SK-N-SH (cell line): ENCODE measurements at regions not wholly inside any gene's neighbourhood (a gene's known extent, or its start where the extent isn't known, plus 50 kb on each side); places are given as distances from the start of the nearest gene placed in this dataset.

ENCODE experiments used
- CTCF ChIA-PET: fragments of 300-600, 350-600 bp; formaldehyde crosslinking; extraction: SDS; loops from one replicate; lab custom pipeline; 2021; lab: Yijun Ruan, JAX
- POLR2A ChIA-PET: fragments of 350-600 bp; sonication (Branson Sonifier 250); formaldehyde crosslinking; extraction: SDS; loops from one replicate; lab custom pipeline; 2020; ENCODE audit warnings: antibody characterized with exemption, inconsistent platforms; lab: Yijun Ruan, JAX
- DNase-seq: peaks from one replicate; pipeline ENCODE4 v3.0.0; 2012
- H2AFZ ChIP-seq: fragments of 200-600 bp; sonication (generic); 2 replicates; pipeline ENCODE4 v1.8.1; 2016; ENCODE audit warnings: antibody characterized with exemption, mild to moderate bottlenecking, low read depth
- H3F3A ChIP-seq: fragments of 200-600 bp; sonication (generic); replicated peaks from 2 replicates; pipeline ENCODE3; 2016; ENCODE audit warnings: antibody characterized with exemption, mild to moderate bottlenecking; ENCODE audit not compliant: insufficient read depth
- H3K27ac ChIP-seq, 2 experiments: fragments of 200-500 bp in 1 of 2; fragments of 200-600 bp in 1 of 2; sonication (Bioruptor generic) in 1 of 2; sonication (generic), shearing (Covaris generic) in 1 of 2; 2 replicates each; pipeline versions ENCODE4 v1.5.1 to v1.6.1; 2014 to 2016; ENCODE audit warnings: low read depth in 2 of 2, inconsistent platforms in 1 of 2, low read length in 1 of 2, mild to moderate bottlenecking in 1 of 2, mixed read lengths in 1 of 2
- H3K27me3 ChIP-seq: fragments of 200-600 bp; sonication (generic), shearing (Covaris generic); 2 replicates; pipeline ENCODE4 v1.6.1; 2016; ENCODE audit warnings: mixed run types; ENCODE audit not compliant: insufficient read depth
- H3K36me3 ChIP-seq, 2 experiments: fragments of 200-500 bp in 1 of 2; fragments of 200-600 bp in 1 of 2; sonication (Bioruptor generic) in 1 of 2; sonication (generic) in 1 of 2; replicated peaks in 1 of 2; 2 replicates each; pipeline versions ENCODE3 to v1.5.1; 2014 to 2016; ENCODE audit warnings: low read length in 1 of 2, mild to moderate bottlenecking in 1 of 2; ENCODE audit not compliant: insufficient read depth in 2 of 2, control insufficient read depth in 1 of 2
- H3K4me1 ChIP-seq, 2 experiments: fragments of 200-500 bp in 1 of 2; fragments of 200-600 bp in 1 of 2; sonication (Bioruptor generic) in 1 of 2; sonication (generic), shearing (Covaris generic) in 1 of 2; 2 replicates each; pipeline versions ENCODE4 v1.5.1 to v1.6.1; 2014 to 2016; ENCODE audit warnings: low read depth in 1 of 2, low read length in 1 of 2, mixed run types in 1 of 2; ENCODE audit not compliant: insufficient read depth in 2 of 2, control insufficient read depth in 1 of 2
- H3K4me2 ChIP-seq: fragments of 200-600 bp; sonication (generic), shearing (Covaris generic); 2 replicates; pipeline ENCODE4 v1.6.1; 2017; ENCODE audit warnings: mixed run types
- H3K4me3 ChIP-seq, 2 experiments: fragments of 200-500 bp in 1 of 2; fragments of 200-600 bp in 1 of 2; sonication (Bioruptor generic) in 1 of 2; sonication (generic), shearing (Covaris generic) in 1 of 2; 2 replicates each; pipeline versions ENCODE4 v1.5.1 to v1.8.1; 2014 to 2016; ENCODE audit warnings: low read depth in 2 of 2, inconsistent platforms in 1 of 2, low read length in 1 of 2, mild to moderate bottlenecking in 1 of 2, mixed read lengths in 1 of 2, moderate library complexity in 1 of 2
- H3K79me2 ChIP-seq: fragments of 200-600 bp; sonication (generic); 2 replicates; pipeline ENCODE4 v1.8.1; 2017; ENCODE audit warnings: mild to moderate bottlenecking; ENCODE audit not compliant: insufficient read depth
- H3K9ac ChIP-seq: fragments of 200-600 bp; sonication (generic); 2 replicates; pipeline ENCODE4 v1.6.1; 2017; ENCODE audit warnings: mixed run types
- H3K9me2 ChIP-seq: fragments of 200-600 bp; sonication (generic); 2 replicates; pipeline ENCODE4 v1.6.1; 2017; ENCODE audit warnings: mixed run types
- H3K9me3 ChIP-seq: fragments of 200-600 bp; sonication (generic); 2 replicates; pipeline ENCODE4 v1.6.1; 2017; ENCODE audit warnings: mixed run types, mild to moderate bottlenecking, moderate library complexity
- H4K20me1 ChIP-seq: fragments of 200-600 bp; sonication (generic); 2 replicates; pipeline ENCODE4 v1.6.1; 2017; ENCODE audit warnings: mild to moderate bottlenecking, mixed run types; ENCODE audit not compliant: insufficient read depth
- EZH2phosphoT487 ChIP-seq: fragments of 200-600 bp; sonication (generic); IDR thresholded peaks from 2 replicates; pipeline ENCODE4 v1.6.1; 2017; ENCODE audit warnings: low read depth, mixed run types, mild to moderate bottlenecking, antibody characterized with exemption, moderate library complexity, borderline replicate concordance
- FOSL2 ChIP-seq: IDR thresholded peaks from 2 replicates; pipeline ENCODE4 v1.4.0; 2012; ENCODE audit warnings: low read depth, mild to moderate bottlenecking, moderate library complexity, borderline replicate concordance
- FOXJ3 ChIP-seq: sonication (generic); formaldehyde crosslinking; IDR thresholded peaks from 2 replicates; pipeline ENCODE4 v1.5.1; 2020; ENCODE audit warnings: mild to moderate bottlenecking, missing genetic modification reagents
- GATA2 ChIP-seq: sonication (generic); formaldehyde crosslinking; IDR thresholded peaks from 2 replicates; pipeline ENCODE4 v1.5.0; 2020; ENCODE audit warnings: mild to moderate bottlenecking, missing genetic modification reagents
- JUND ChIP-seq: IDR thresholded peaks from 2 replicates; pipeline ENCODE4 v1.4.0; 2012
- PBX3 ChIP-seq: IDR thresholded peaks from 2 replicates; pipeline ENCODE4; 2012
- RAD21 ChIP-seq: IDR thresholded peaks from 2 replicates; pipeline ENCODE4 v1.6.1; 2012; ENCODE audit warnings: mild to moderate bottlenecking, low read length
- RFX5 ChIP-seq: IDR thresholded peaks from 2 replicates; pipeline ENCODE4 v1.6.1; 2012; ENCODE audit warnings: mild to moderate bottlenecking, improper control_type of control experiment, low read length
- SMC3 ChIP-seq: IDR thresholded peaks from 2 replicates; pipeline ENCODE4 v1.6.1; 2012; ENCODE audit warnings: low read depth, low read length, improper control_type of control experiment
- TAF1 ChIP-seq: IDR thresholded peaks from 2 replicates; pipeline ENCODE4 v1.6.1; 2012; ENCODE audit warnings: low read depth, mild to moderate bottlenecking, low read length, moderate library complexity, borderline replicate concordance
- TCF12 ChIP-seq: IDR thresholded peaks from 2 replicates; pipeline ENCODE4 v1.4.0; 2012
- TEAD4 ChIP-seq: IDR thresholded peaks from 2 replicates; pipeline ENCODE4 v1.4.0; 2012; ENCODE audit warnings: mild to moderate bottlenecking, borderline replicate concordance; ENCODE audit not compliant: insufficient read depth
- ZBTB33 ChIP-seq: IDR thresholded peaks from 2 replicates; pipeline ENCODE4 v1.4.0; 2012; ENCODE audit warnings: low read depth, borderline replicate concordance
- WGBS: methylation state at CpG from one replicate; pipeline ENCODE4 v1.1.6; 2017; ENCODE audit warnings: low lambda C conversion rate; 5-methylcytosine and 5-hydroxymethylcytosine counted together
- TF ChIP-seq, protein P1 (sequence below): IDR thresholded peaks from 2 replicates; pipeline ENCODE4 v1.4.0; 2012; ENCODE audit warnings: low read depth, borderline replicate concordance

- TF ChIP-seq RFX5 = no peak
- no peak for TF ChIP-seq TAF1
- peak; percentile 87 for TF ChIP-seq PBX3
- TF ChIP-seq ZBTB33 = 0 out of 2 replicates have a peak, but pooled peaks have one; percentile 38
- TF ChIP-seq GATA2 (CRISPR knock-in tag) = no peak
- no peak for TF ChIP-seq EZH2phosphoT487
- TF ChIP-seq FOXJ3 = no peak
- TF ChIP-seq SMC3 = no peak
- TF ChIP-seq TCF12 = peak; percentile 88
- peak; percentile 82 for TF ChIP-seq JUND
- TF ChIP-seq, all 33 proteins: peak for 14
These were observed 315.5 kb upstream of the RGMB start (continued) for GRCh38 chr5:98458004-98458403.

- Histone ChIP-seq H2AFZ (no peak overlapping the region), H3K79me2 (no peaks in the 10 kb centered on the region), H3K27me3 (no peaks in the 10 kb centered on the region), H3K4me2 (no peak overlapping the region), H3K36me3 (no peaks in the 10 kb centered on the region), H3K9me2 (no peaks in the 10 kb centered on the region), H4K20me1 (no peaks in the 10 kb centered on the region), H3F3A (peaks cover 36% of the 10 kb centered on the region), H3K9me3 (no peaks in the 10 kb centered on the region), H3K27ac (peak overlapping the region in 1 of 2 experiments; percentile 86; a peak in 2 of 4 replicates), H3K9ac (peak overlapping the region; percentile 41; the same call in 1 of the 2 replicates), H3K4me1 (peaks cover 0 to 34% of the 10 kb centered on the region in 2 experiments; a peak in 2 of 4 replicates), H3K4me3 (no peak overlapping the region)
- ChIA-PET POLR2A (no interaction called here), CTCF (interaction anchor here (0.7 kb wide), 1 partner anchor 11 kb away, joined by 4 read pairs; no protein-coding TSS in a partner anchor)
- TF ChIP-seq TEAD4 = no peak
- DNase-seq = no peak
These were observed 314.7 kb upstream of the RGMB start for GRCh38 chr5:98458726-98459125.

DNA sequence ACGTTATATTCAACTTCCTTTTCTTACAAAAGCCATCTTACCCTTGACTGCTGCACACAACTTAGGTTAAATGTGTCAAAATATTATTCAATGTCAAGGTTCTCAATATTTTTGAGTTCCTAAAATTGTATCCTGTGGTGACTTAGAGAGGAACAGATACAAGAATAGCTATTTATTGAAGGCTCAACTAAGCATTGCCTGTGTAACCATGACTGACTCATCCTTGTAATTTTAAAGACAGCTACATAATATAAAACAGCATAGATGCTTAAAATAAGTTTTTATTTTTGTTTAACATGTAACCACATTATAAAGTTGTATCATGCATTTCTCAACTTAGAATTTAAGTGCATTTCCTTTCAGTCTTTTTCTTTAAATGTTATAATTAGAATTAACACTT is 312.9 kb upstream of the RGMB start:
- Histone ChIP-seq H3K4me3 (no peak overlapping the region), H3K27ac (peak overlapping the region in 1 of 2 experiments; percentile 25; a peak in 1 of 4 replicates), H3F3A (peaks cover 22% of the 10 kb centered on the region), H3K9me3 (no peaks in the 10 kb centered on the region), H2AFZ (no peak overlapping the region), H3K27me3 (no peaks in the 10 kb centered on the region), H3K9me2 (no peaks in the 10 kb centered on the region), H4K20me1 (no peaks in the 10 kb centered on the region), H3K4me2 (no peak overlapping the region), H3K9ac (no peak overlapping the region), H3K4me1 (peaks cover 0 to 21% of the 10 kb centered on the region in 2 experiments; a peak in 2 of 4 replicates), H3K36me3 (no peaks in the 10 kb centered on the region), H3K79me2 (no peaks in the 10 kb centered on the region)
- CTCF ChIA-PET = interaction anchor here (0.6 to 0.7 kb wide), 2 partner anchors 479 to 557 kb away, joined by 3 read pairs; no protein-coding TSS in a partner anchor
- DNase-seq = no peak
- TF ChIP-seq, protein P1, sequence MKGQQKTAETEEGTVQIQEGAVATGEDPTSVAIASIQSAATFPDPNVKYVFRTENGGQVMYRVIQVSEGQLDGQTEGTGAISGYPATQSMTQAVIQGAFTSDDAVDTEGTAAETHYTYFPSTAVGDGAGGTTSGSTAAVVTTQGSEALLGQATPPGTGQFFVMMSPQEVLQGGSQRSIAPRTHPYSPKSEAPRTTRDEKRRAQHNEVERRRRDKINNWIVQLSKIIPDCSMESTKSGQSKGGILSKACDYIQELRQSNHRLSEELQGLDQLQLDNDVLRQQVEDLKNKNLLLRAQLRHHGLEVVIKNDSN = no peak
- TF ChIP-seq RAD21 = no peak
- peak; percentile 18; the same call in 1 of the 2 replicates for TF ChIP-seq FOSL2
- 0 out of 2 replicates have a peak, but pooled peaks have one; percentile 13 for TF ChIP-seq TCF12
- 65% methylated on average over 1 of the region's 1 CpG for WGBS
- POLR2A ChIA-PET = no interaction called here
